ENCODE measurements at regions not wholly inside any gene's neighbourhood (a gene's known extent, or its start where the extent isn't known, plus 50 kb on each side); places are given as distances from the start of the nearest gene placed in this dataset.

DNA sequence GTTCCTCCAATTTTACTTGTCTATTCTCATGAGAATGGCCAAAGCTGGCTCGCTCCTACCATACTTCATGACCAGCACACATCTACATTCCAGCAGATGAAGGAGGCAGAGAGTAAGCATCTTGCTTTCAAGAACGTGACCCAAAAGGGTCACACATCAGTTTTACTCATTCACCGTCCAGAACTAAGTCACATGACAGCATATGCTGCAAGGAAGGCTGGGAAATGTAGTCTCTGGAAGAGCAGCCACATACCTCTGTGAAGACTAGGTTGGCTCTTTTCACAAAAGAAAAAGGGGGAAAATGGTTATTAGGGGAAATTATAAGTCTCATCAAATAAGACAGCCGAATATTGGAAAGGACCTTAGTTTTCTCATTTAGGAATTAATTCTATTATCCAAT, 835.3 kb downstream of the EPHA4 start:
- TF ChIP-seq POLR2AphosphoS5 (IDR thresholded peaks at IDR 0.05) (no peak), POLR2A (IDR thresholded peaks at IDR 0.05) (no peak)
- TF ChIP-seq, protein P1, sequence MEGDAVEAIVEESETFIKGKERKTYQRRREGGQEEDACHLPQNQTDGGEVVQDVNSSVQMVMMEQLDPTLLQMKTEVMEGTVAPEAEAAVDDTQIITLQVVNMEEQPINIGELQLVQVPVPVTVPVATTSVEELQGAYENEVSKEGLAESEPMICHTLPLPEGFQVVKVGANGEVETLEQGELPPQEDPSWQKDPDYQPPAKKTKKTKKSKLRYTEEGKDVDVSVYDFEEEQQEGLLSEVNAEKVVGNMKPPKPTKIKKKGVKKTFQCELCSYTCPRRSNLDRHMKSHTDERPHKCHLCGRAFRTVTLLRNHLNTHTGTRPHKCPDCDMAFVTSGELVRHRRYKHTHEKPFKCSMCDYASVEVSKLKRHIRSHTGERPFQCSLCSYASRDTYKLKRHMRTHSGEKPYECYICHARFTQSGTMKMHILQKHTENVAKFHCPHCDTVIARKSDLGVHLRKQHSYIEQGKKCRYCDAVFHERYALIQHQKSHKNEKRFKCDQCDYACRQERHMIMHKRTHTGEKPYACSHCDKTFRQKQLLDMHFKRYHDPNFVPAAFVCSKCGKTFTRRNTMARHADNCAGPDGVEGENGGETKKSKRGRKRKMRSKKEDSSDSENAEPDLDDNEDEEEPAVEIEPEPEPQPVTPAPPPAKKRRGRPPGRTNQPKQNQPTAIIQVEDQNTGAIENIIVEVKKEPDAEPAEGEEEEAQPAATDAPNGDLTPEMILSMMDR (IDR thresholded peaks at IDR 0.05 in 8 of 11, conservative IDR thresholded peaks at IDR 0.05 in 3 of 11) = no peak
